ENCODE measurements at regions not wholly inside any gene's neighbourhood (a gene's known extent, or its start where the extent isn't known, plus 50 kb on each side); places are given as distances from the start of the nearest gene placed in this dataset.

- TF ChIP-seq CTCF (IDR thresholded peaks at IDR 0.05; ENCODE audit: low read depth, low read length): no peak
- TF ChIP-seq EZH2phosphoT487 (IDR thresholded peaks at IDR 0.05; ENCODE audit: low read depth): no peak
Observed at GRCh38 chr13:106042996-106043581, 492.4 kb downstream of the EFNB2 start.

Data from OCI-LY3 (cell line).